Keratinocyte (primary cell): ENCODE measurements at regions not wholly inside any gene's neighbourhood (a gene's known extent, or its start where the extent isn't known, plus 50 kb on each side); places are given as distances from the start of the nearest gene placed in this dataset.

Experiments
- DNase-seq: peaks from one replicate; pipeline ENCODE4 v3.0.0-alpha.2; 2011; ENCODE audit warnings: low read depth, missing footprints, low spot score
- FAIRE-seq: peaks from 2 replicates; lab custom pipeline; 2011; peaks lifted over from hg19 to GRCh38; lab: Jason Lieb, UNC
- H2AFZ ChIP-seq: 2 replicates; pipeline ENCODE4 v1.6.0; 2012; ENCODE audit warnings: low read length, control low read depth, inconsistent platforms; ENCODE audit not compliant: control insufficient read depth
- H3K27ac ChIP-seq: 2 replicates; pipeline ENCODE4 v1.5.1; 2011; ENCODE audit warnings: low read length; ENCODE audit not compliant: control insufficient read depth, insufficient read depth
- H3K27me3 ChIP-seq: 3 replicates; pipeline ENCODE4 v1.6.0; 2011; ENCODE audit warnings: low read length; ENCODE audit not compliant: control insufficient read depth, insufficient read depth; ENCODE audit errors: extremely low read depth
- H3K36me3 ChIP-seq, 2 experiments: 2 replicates in 1 of 2; 3 replicates in 1 of 2; pipeline ENCODE4 v1.5.1; 2011; ENCODE audit warnings: low read length in 2 of 2, mild to moderate bottlenecking in 1 of 2; ENCODE audit not compliant: control insufficient read depth in 2 of 2, insufficient read depth in 2 of 2; ENCODE audit errors: extremely low read depth in 1 of 2
- H3K4me1 ChIP-seq: 3 replicates; pipeline ENCODE4 v1.5.1; 2011; ENCODE audit warnings: low read length; ENCODE audit not compliant: control insufficient read depth, insufficient read depth; ENCODE audit errors: extremely low read depth
- H3K4me2 ChIP-seq: 3 replicates; pipeline ENCODE4 v1.6.0; 2011; ENCODE audit warnings: low read depth, low read length; ENCODE audit not compliant: control insufficient read depth, insufficient read depth; ENCODE audit errors: extremely low read depth
- H3K4me3 ChIP-seq, 3 experiments: fragments of 200-600 bp in 1 of 3; sonication (generic) in 1 of 3; 2 replicates in 2 of 3; 3 replicates in 1 of 3; pipeline ENCODE4 v1.5.1; 2011 to 2016; ENCODE audit warnings: low read length in 3 of 3, mild to moderate bottlenecking in 3 of 3, control low read depth in 2 of 3, inconsistent platforms in 1 of 3, low read depth in 1 of 3, mixed read lengths in 1 of 3, mixed run types in 1 of 3, moderate library complexity in 1 of 3; ENCODE audit not compliant: control insufficient read depth in 2 of 3, insufficient read depth in 2 of 3; ENCODE audit errors: extremely low read depth in 1 of 3
- H3K79me2 ChIP-seq: 2 replicates; pipeline ENCODE4 v1.6.0; 2012; ENCODE audit warnings: low read length; ENCODE audit not compliant: control insufficient read depth, insufficient read depth
- H3K9ac ChIP-seq: 3 replicates; pipeline ENCODE4 v1.6.0; 2011; ENCODE audit warnings: low read length; ENCODE audit not compliant: control insufficient read depth, insufficient read depth; ENCODE audit errors: extremely low read depth
- H3K9me1 ChIP-seq: 3 replicates; pipeline ENCODE4 v1.6.0; 2011; ENCODE audit warnings: low read length; ENCODE audit not compliant: control insufficient read depth, insufficient read depth; ENCODE audit errors: extremely low read depth
- H3K9me3 ChIP-seq: 2 replicates; pipeline ENCODE4 v1.5.1; 2012; ENCODE audit warnings: low read depth, low read length; ENCODE audit not compliant: control insufficient read depth
- H4K20me1 ChIP-seq: 3 replicates; pipeline ENCODE4 v1.6.0; 2011; ENCODE audit warnings: low read length; ENCODE audit not compliant: control insufficient read depth, insufficient read depth; ENCODE audit errors: extremely low read depth
- EZH2 ChIP-seq: IDR thresholded peaks from one replicate; pipeline ENCODE4 v1.6.1; 2012; ENCODE audit warnings: inconsistent platforms, mild to moderate bottlenecking, low read length, moderate library complexity
- dilution Hi-C: fragments of 300-500 bp; cut with MboI; formaldehyde crosslinking; loops from one replicate; pipeline ENCODE4 v1.7.0; 2020; ENCODE audit warnings: low sequenced_read_pairs; ENCODE audit not compliant: extremely low pct_ligation_motif_present
- TF ChIP-seq, protein P1 (sequence below), 3 experiments: IDR thresholded peaks in 1 of 3; conservative IDR thresholded peaks in 1 of 3; optimal IDR thresholded peaks in 1 of 3; 2 replicates in 2 of 3; 3 replicates in 1 of 3; pipeline versions ENCODE3 to v1.5.1; 2011; ENCODE audit warnings: low read length in 3 of 3, mild to moderate bottlenecking in 3 of 3, moderate library complexity in 2 of 3, control low read depth in 1 of 3, inconsistent platforms in 1 of 3; ENCODE audit not compliant: insufficient read depth in 2 of 3; ENCODE audit errors: extremely low read depth in 1 of 3

DNA sequence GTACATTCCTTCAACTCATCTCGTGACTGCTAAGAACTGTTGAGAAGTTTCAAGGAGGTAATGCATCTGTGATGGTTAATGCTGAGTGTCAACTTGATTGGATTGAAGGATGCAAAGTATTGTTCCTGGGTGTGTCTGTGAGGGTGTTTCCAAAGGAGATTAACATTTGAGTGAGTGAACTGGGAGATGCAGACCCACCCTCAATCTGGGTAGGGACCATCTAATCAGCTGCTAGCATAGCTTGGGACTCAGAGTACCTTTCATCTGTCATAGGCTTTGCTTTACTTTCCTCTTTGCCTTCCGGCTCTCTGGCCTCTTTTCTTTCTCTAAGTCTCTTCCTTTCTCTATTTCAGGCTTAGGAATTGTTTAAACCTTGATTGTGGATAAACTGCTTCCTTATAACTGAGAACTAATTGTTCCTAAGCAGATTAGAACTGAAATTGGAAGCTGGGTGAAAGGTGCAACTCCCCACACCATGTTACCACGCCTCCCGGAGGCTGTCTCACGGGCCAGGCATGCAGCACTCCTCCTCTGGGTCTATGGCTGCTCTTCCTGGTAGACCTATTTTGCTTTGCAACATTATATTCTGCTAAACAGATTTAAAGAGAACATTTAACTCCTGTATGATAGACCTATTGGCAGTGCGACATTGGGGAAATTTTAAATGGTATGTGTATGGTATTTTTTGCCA is 298.2 kb downstream of the CCSER2 start:
- Histone ChIP-seq H3K36me3 (no peaks in the 10 kb centered on the region), H3K79me2 (no peaks in the 10 kb centered on the region), H4K20me1 (no peaks in the 10 kb centered on the region), H3K4me1 (no peaks in the 10 kb centered on the region), H3K27me3 (no peaks in the 10 kb centered on the region), H3K4me2 (no peak overlapping the region), H3K9me1 (no peaks in the 10 kb centered on the region), H2AFZ (no peak overlapping the region), H3K9me3 (no peaks in the 10 kb centered on the region), H3K27ac (no peak overlapping the region), H3K9ac (no peak overlapping the region), H3K4me3 (no peak overlapping the region)
- TF ChIP-seq, protein P1, sequence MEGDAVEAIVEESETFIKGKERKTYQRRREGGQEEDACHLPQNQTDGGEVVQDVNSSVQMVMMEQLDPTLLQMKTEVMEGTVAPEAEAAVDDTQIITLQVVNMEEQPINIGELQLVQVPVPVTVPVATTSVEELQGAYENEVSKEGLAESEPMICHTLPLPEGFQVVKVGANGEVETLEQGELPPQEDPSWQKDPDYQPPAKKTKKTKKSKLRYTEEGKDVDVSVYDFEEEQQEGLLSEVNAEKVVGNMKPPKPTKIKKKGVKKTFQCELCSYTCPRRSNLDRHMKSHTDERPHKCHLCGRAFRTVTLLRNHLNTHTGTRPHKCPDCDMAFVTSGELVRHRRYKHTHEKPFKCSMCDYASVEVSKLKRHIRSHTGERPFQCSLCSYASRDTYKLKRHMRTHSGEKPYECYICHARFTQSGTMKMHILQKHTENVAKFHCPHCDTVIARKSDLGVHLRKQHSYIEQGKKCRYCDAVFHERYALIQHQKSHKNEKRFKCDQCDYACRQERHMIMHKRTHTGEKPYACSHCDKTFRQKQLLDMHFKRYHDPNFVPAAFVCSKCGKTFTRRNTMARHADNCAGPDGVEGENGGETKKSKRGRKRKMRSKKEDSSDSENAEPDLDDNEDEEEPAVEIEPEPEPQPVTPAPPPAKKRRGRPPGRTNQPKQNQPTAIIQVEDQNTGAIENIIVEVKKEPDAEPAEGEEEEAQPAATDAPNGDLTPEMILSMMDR (optimal IDR thresholded peaks at IDR 0.05 in 1 of 3, IDR thresholded peaks at IDR 0.05 in 1 of 3, conservative IDR thresholded peaks at IDR 0.05 in 1 of 3; ENCODE audit: extremely low read depth in 1 of 3, insufficient read depth in 2 of 3, low read length in 3 of 3), result no peak
- TF ChIP-seq EZH2, result no peak
- dilution Hi-C loops, result no loop called here
- no peak for FAIRE-seq
- DNase-seq, result no peak

DNA sequence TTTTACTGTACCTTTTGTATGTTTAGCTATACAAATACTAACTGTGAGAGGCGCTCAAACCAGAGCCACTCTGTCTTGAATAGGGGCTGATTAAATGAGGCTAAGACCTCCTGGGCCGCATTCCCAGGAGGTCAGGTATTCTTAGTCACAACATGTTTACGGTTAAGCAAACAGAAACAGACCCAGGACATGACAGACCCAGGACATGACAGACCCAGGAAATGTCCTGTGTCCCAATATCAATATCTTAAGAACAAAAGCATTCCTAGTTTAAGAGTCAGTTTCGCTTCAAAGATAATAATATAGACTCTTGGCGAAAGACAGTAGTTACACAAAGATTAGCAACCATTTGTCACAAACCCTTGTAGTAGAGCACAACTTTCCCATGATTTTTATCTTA is 304.5 kb downstream of the CCSER2 start:
- Histone ChIP-seq H3K36me3 (no peaks in the 10 kb centered on the region), H2AFZ (no peak overlapping the region), H3K27me3 (no peaks in the 10 kb centered on the region), H3K4me1 (no peaks in the 10 kb centered on the region), H4K20me1 (no peaks in the 10 kb centered on the region), H3K79me2 (no peaks in the 10 kb centered on the region), H3K9me3 (no peaks in the 10 kb centered on the region), H3K9ac (no peak overlapping the region), H3K4me3 (no peak overlapping the region), H3K4me2 (no peak overlapping the region), H3K27ac (no peak overlapping the region), H3K9me1 (no peaks in the 10 kb centered on the region)
- dilution Hi-C loops, result no loop called here
- DNase-seq (no peak), FAIRE-seq (no peak)
- TF ChIP-seq, protein P1 (optimal IDR thresholded peaks at IDR 0.05 in 1 of 3, IDR thresholded peaks at IDR 0.05 in 1 of 3, conservative IDR thresholded peaks at IDR 0.05 in 1 of 3; ENCODE audit: extremely low read depth in 1 of 3, insufficient read depth in 2 of 3, low read length in 3 of 3), result no peak
- no peak for TF ChIP-seq EZH2
